ENCODE measurements at regions not wholly inside any gene's neighbourhood (a gene's known extent, or its start where the extent isn't known, plus 50 kb on each side); places are given as distances from the start of the nearest gene placed in this dataset.

DNA sequence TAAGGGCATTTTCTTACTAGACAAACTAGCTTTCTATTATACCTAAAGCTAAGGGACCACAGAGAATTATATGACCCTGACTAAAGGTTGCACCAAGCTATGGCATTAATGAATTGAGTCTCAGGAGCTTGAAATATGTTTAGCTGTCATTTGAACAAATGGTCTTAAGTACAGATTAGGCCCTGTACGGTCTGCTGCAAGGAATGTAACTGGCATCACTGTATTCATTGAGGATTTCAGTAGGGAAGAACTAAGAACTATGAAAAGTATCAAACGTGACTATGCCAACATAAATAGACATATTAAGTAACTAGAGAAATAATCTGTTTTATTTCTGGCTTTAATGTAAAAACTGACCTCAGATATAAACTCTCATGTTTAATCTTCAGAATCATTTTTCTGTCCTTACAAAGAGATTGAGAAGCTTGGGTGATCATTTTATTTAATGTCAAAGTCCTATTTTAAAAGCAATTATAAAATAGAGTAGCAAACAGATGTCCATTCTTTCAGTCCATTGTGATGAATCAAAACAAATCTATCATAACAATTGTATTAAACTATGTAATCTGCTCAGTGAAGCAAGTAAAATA lies 845.9 kb downstream of the MAT2B start:
- no peak for DNase-seq (ENCODE audit: low spot score)

DNA sequence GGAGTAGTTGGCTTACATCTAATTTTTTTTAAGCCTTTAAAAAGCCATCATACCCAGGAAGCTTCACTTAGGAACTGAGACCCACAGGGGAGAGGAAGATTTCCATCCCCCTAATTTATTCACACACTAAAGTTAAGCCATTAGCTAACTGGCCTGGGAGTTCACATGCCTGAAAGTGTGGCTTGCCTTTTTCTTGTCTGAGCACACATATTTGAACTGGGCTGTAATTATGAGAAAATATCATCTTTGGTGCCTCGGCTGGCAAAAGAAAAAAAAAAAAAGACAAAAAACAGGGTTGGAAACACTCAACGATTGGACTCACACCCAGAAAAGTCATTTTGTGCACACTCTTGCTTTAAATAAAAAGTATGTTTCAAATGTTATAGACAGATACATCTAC lies 847.3 kb downstream of the MAT2B start:
- no peak for DNase-seq (ENCODE audit: low spot score)

DNA sequence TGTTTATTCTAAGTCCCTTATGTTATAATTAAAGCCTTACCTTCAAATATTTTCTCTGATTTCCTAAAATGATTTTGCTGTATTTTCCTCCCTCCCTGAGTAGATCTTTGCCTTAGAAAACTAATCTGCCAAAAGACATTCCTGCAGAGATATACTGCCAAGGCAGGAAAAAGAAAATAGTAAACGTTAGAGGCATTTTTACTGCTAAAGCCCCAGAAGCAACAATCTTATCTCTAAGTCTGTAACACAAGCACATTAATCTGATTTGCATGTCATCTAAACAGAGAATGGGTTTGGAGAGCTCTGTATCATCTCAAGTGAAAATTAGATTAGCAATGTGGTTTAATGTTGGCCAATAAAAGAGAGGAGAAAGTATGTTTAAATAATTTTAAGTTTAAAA lies 847.7 kb downstream of the MAT2B start:
- DNase-seq (ENCODE audit: low spot score) = no peak

DNA sequence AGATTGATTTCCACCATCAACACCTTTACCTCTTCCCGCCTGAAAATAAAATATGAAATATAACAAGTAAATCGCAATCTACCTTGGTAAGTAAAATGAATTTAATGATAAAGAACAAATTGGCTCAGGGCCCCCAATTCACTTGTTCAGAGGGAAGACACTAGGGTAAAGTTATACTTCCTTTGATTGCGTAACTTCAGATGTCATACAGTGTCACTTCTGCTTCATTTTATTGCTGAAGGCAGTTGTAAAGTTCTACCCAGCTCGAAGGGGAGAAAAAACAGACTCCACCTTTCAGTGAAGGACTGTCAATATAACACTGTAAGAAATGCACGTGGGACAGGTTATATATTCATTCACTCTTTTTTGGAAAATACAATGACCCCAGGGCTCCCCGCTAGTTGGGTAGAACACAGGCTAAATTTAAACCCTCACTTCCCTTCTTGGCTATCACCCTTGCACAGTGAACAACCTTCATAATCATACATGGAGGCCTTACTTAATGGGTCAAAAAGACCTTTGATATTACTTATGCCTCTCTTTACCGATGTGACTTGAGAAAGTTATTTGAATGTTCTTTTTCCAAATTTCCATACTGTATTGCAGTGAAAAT lies 848.8 kb downstream of the MAT2B start:
- no peak for DNase-seq (ENCODE audit: low spot score)

DNA sequence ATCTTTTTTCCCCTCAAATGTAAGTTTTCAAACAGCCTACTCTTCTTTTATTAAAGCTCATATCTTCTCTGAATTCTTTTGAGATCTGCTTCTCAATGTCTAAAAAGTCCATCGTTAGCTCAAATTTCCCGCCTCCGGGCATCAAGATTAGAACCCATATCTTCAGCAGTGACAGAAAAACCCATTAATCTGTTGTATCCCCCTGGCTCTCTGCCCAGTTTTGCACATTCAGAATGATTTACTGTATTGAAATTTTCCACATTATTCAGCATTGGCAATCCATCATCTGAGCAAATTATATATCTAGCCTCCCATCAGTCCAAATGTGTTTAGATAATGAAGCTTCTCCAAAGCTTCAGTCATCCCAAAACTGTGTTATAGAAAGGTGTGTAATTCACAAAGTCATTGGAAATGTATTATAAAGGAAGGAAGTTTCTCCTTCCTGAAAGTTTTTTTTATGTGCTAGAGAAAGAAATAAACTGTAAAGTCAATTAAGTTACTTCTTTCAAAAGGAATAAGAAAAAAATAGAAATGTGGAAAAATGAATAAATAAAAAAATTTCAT lies 849.9 kb downstream of the MAT2B start:
- DNase-seq (ENCODE audit: low spot score) = no peak

DNA sequence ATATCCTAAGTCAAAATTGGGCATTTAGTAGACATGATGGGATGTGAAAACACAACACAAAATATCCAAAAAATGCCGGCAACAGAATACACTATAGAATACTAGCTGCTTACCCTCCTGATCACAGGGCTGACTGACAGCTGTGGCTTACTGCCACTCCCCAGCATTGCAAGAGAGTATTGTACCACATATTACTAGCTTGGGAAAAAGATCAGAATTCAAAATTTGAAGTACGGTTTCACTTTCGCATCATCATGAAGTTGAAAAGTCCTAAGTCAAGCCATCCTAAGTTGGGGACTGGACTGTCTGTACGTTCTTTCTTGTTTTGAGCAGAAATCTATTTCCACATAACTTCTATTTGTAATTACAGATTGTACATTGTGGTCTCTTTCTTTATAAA lies 851.4 kb downstream of the MAT2B start:
- DNase-seq (ENCODE audit: low spot score) = no peak

DNA sequence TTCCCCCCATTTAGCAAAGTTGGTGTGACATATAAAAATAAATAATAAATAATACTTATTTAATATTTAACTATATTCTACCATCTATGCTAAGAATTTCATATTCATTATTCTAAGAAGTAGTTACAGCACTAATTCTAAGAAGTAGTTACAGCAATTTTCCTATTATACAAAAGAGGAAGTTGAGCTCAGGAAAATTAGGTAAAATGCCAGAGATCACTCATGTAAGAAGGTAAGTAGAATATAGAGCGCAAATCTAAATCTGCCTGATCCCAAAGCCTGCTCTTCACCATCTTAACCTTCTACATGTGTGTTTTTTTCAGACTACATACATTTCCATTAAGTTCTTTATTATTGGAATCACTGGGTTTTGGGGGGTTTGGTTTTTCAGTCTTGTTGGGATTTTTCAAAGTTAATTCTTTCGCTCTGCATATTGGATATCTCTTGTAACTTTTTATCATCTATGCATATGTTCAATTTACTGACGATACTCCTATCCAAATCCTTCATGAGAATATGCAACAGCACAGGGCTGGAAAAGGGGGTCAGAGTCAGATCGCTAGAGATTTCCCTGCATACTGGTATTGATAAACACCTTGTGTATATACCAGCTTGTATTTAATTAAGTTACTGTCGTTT lies 852.1 kb downstream of the MAT2B start:
- no peak for DNase-seq (ENCODE audit: low spot score)

DNA sequence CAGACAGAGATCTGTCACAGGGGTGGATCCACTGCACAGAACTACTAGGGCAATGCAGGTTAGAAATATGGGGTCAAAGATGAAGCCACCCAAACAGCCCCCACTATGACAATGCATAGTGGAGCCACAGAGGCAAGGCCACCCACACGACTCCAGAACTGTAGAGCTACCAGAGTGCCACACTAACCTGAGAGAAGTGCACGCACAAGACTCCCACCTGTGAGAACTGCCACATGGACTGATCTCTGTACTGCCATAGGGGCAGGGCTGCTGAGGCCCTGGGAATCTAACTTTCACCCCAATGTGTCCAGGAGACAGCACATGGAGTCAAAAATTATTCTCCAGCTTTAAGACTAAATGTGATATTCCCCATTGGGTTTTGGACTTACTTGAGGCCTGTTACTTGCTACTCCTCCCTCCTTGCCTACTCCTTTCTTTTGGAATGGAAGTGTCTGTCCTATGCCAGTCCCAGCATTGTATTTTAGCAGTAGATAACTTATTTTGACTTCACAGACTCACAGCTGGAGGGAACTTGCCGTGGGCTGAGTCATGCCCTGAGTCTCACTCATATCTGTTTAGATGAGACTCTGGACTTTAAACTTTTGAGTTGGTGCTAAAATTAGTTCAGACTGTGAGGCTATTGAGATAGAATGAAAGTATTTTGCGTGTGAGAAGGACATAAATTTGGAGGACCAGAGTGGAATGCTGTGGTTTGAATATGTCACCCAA lies 853.3 kb downstream of the MAT2B start:
- DNase-seq (ENCODE audit: low spot score) = no peak

DNA sequence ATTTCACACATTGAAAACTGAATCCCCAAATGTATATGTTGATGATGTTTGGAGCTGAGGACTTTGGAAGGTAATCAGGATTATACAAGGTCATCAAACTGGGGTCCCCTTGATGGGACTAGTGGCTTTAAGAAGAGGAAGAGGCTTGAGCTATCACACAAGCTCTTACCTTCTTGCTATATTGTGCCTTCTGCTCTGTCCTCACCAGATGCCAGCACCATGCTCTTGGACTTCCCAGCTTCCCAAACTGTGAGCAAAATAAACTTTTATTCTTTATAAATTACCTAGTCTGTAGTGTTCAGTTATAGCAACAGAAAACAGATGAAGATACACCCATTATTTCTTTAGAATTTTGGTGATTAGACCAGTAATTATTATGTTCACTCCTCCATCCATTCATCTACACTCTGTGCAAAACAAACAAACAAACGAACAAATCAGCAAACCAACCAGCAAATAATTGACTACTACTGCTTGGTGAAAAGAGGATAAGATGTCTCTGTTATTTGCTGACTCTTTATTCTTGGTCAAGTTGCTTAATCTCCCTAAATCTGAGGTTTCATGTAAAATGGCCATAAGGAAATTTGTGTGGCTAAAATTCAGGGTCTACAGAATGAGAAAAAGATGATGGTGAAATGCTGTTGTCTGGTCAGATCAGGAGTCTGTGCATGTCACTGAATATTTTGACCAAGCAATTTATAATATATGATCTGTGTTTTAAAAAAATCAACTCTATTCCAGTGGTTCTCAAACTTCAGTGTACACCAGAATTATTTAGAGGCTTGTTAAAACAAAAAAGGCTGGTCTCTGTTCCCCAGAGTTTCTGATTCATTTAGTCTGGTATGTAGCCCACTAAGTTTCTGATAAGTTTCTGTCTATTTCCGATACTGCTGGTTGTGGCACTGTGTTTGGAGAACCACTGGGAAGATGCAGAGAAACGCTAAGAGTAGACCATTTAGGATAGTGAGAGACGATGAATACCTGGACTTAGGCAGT lies 854.1 kb downstream of the MAT2B start:
- DNase-seq (ENCODE audit: low spot score) = no peak

DNA sequence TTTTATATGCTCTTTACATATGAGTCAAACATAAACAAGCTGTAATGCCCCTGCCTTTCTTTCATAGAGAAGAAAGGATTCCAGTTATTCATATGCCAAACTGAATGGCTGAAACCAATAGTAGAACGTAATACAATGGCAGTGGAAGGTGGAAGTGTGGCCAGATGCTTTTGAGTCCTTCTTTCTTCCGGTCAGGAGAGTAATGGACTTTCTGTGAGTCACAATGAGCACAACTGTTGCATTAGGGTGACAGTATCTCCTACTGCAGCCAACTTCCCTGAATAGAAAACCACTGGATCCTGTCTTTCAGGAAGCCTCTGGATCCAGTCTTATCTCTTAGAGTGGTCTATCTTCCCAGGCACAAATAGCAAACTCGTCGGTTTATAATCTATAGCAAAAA lies 855.2 kb downstream of the MAT2B start:
- no peak for DNase-seq (ENCODE audit: low spot score)

DNA sequence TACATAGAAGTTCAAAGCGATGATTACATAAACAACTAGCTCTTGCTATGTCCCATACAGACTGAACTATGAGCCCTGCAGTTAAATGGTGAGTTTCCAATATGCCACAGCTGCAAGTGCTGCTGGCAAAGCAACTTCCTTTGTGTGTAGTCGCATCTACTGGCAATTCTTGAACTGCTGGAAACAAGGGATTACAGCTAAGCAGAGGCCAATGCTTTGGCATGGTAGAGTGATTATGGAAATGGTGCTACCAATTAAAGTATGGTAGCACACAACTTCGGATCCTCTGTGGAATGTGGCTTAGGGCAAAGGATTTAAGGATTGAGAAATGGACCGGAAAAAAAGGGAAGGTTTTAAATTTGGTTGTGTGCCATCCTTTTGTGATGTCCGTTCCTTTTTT lies 856.6 kb downstream of the MAT2B start:
- no peak for DNase-seq (ENCODE audit: low spot score)

DNA sequence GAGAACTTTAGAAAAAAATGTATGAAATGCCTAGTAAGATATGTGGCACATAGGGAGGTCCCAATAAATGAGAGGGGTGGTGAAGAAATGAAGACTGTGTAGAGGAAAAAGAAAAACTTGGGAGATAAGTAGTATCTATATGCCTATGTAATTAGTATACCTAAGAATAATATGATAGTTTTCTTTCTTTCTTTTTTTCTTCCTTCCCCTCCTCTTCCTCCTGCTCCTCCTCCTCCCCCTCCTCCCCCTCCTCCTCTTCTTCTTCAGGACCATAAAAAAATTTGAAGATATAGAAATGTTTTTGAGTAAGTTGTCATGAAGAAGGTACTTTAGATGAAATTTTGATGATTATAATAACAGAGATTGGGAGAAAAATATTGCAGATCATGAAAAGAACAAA lies 857.4 kb downstream of the MAT2B start:
- DNase-seq (ENCODE audit: low spot score) = no peak

DNA sequence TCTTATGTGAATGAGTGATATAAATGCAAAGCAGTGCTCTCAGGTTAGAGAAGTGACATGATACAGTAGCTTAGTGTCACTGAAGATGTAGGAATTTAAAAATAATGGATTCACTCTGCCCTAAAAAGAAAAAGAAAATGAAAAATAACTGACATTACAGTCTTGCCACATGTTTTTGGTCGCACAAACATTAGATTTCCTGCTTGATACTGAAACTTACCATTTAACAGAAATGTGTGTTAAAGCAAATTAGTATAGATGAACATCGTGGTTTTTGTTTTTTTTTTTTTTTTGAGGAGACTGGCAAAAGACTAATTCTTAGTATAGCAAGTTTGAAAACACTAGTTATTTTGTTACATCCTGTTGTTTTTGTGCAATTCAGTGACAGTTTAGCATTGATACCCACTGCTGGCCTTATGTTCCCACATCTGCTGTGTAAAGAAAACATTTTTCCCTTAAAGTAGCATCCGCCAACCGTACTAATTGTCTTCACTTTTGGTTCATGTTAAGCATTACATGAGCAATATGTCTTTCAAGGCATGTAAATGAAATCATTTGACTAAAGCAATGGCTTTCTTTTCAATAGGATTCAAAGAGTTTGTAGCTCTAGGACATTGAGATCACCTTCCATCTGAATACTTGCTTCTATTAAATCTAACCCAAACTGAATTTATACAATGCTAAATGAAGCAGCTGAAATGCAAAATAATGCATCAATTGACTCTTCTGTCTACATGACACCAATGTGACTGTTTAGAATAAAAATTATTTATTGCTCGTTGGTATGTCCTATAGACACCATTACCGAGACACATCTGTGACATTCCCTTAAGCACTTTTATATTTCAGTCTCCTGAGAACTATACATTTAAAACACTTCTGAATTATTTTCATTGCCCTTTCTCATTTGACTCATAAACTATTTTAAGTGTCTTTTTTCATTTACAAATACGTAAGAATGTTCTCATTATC lies 859.1 kb downstream of the MAT2B start:
- no peak for DNase-seq (ENCODE audit: low spot score)

DNA sequence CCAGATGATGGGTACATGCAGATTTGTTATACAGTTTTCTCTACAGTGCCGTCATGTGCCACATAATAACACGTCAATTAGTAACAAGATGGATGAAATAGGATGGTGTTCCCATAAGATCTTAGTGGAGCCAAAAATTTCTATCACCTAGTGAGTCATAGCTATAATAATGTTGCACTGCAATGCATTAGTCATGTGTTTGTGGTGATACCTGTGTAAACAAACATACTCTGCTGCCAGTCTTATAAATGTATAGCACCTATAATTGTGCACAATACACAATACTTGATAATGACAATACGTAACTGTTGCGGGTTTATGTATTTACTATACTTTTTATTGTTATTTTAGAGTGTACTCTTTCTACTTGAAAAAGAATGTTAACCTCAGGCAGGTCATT lies 865.4 kb downstream of the MAT2B start:
- DNase-seq (ENCODE audit: low spot score) = no peak

DNA sequence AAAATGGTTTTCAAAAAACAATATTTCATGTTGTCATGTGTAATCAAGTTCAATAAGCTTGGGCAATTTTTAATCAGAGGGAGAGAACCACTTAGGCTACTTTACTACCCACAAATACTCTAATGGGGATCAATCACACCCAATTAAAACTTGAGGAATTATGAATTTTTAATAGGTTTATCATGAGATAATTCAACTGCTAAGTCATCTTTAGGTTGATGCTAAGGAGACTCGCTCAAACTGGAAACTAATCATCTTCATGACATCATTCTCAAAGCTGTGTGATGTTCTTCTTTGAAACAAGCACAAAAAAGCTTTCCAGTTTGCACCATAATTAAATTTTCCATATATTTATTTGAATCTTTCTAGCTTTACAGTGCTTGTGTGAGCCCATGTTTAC lies 867.5 kb downstream of the MAT2B start:
- DNase-seq (ENCODE audit: low spot score) = no peak

DNA sequence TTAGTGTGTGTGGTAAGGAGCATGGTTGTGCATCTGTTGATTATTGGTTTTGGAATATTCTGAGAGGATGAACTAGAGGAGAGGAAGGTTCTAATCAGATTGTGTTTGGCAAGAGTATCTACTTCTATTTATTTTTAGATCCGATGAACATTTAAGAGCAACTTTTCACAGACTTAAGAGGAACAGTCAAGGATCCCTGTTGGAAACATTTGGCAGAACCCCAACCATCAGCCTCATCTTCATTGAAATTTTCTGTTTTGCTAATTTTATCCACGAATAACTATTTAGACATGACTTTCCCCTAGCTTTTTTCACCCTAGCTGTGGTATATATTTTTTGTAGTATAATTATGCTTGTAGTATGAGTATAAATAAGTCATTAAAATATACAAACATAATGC lies 868.5 kb downstream of the MAT2B start:
- no peak for DNase-seq (ENCODE audit: low spot score)

DNA sequence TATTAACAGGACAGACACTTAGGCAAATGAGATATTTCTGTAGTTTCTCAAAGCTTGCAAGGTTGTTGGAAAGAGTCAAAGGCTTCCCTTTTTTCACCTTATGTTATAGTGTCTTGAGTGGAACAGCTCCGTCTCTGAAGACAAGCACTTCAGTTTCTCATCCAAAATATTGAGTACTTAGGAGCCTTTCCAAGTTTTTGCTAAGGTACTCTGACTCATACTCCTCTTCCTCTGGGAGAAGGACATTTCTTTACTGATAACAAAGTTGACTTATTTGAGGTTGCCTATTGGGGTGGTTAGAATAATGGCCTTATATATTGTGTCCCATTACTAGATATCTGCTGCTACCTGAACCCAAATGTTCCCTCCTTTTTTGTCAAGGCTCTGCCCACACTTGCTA lies 869.6 kb downstream of the MAT2B start:
- no peak for DNase-seq (ENCODE audit: low spot score)

DNA sequence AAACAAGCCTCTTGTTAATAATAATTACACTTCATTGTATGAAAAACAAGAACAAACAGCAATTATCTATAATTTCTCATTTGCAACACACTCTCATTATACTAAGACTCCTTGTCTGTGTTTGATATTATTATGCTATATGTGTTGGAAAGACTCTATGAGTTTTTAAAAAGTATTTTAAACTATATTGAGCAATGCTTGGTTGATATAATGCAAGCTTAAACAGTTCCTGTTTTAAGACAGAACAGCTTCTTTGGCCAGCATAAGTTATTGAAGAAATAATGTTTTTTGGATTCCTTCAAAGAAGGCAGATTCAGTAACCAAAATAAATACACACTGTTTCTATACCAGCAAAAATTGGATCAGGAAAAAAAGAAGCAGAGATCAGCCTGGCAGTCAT lies 871.4 kb downstream of the MAT2B start:
- DNase-seq (ENCODE audit: low spot score) = no peak

DNA sequence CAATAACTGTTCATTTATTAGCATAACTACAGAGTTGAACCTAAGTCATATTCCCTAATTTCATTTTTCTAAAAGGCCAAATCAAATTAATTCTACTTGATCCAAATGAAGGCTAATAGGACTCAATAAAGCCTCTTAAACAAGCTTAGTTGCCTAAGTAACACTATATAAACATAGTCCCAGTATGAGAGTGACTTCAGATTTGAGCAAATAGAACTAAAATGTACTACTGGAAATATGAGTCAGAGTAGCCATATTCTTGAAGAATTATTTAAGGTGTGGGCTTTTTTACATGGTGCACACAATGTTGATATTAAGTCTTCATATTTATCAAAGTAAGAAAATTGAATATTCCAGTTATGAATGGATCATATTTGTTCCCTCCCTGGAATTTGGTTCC lies 872.3 kb downstream of the MAT2B start:
- no peak for DNase-seq (ENCODE audit: low spot score)

DNA sequence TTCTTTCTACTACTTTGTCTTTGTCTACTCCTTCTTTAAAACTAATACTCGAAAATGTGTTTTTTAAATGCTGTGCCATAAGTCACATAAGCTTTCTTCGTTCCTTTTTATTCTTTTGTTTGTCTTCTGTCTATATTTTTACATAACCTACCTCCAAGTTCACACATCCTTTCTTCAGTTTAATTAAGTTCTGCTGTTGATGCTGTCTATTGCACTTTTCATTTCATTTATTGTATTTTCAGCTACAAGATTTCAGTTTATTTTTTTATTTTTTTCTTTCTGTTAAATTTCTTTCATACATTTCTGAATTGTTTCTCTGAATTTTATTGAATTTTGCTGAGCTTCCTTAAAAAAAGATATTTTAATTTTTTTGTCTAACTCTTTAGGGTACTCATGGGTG lies 878.2 kb downstream of the MAT2B start:
- no peak for DNase-seq (ENCODE audit: low spot score)

DNA sequence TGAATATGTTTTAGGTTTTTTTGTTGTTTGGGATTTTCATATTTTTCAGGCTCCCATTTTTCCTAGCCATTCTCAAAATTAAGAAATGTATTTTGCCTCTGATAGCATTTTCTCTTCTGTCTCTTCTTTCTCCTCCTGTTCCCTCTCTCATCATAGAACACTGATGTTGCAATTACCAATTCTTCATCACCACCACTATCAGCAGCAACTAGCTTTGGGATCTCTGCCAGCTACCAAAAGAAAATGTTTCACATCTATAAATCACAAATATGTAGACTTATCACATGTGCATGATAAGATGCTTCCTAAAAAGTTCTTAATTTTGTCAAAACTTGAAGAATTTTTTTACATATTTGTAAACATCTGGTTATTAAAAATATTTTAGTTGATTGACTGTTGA lies 887.1 kb downstream of the MAT2B start:
- DNase-seq (ENCODE audit: low spot score) = no peak
